ENCODE measurements at regions not wholly inside any gene's neighbourhood (a gene's known extent, or its start where the extent isn't known, plus 50 kb on each side); places are given as distances from the start of the nearest gene placed in this dataset.
"Not testable (repeated sequence)": the region's sequence is repeated elsewhere in the genome, so short reads cannot be mapped to it uniquely, and the experiment has no call there.

DNA sequence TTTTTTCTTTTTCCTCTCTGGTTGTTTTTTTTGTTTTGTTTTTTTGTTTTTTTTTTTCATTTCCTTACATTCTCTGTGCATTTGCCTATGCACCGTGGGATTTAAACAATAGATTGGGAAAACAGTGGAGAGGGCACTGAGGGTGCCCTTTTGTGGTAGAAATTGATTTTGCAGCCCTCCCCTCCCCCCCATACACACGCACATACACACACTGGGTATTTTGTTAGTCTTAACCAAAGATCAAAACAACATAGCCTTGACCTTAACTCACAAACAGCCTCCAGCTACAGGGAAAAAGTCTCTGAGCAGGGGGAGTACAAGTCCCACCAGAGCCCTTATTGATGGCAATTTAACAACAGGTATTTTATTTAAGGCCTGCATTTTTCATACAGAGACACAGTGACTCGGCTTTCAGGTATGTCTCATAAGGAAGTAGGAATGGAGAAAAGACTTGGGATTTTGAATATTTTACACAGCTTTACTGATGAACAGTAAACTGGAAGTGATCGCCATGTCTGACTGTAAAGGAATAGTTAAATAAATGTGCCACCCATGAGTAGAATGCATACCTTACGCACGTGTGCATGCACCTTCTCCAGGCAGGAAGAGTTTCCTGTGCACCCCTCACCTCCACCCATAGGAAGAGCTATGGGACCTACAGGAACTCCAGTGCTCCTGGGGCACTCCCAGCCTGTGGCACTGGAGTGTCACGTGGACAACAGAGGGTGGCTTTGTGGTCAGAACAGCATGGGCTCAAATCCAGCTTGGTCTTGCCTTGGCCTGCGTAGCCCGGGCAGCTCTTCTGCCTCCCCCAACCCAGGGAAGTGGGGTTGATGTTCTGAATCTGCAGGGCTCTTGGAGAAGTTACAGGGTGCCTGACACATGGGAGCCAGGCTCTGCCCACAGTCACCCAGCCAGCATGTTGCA lies 266.4 kb downstream of the ANAPC1 start:
- no peak for DNase-seq (ENCODE audit: low read depth)

- DNase-seq (ENCODE audit: low read depth), result peak; percentile 39
Measured at GRCh38 chr2:111618226-111618977, 265.6 kb downstream of the ANAPC1 start.

- no peak for DNase-seq (ENCODE audit: low read depth)
Measured at GRCh38 chr2:111618978-111619902, 264.8 kb downstream of the ANAPC1 start.

- DNase-seq (ENCODE audit: low read depth), result no peak
Measured at GRCh38 chr2:111620281-111620680, 263.7 kb downstream of the ANAPC1 start.

DNA sequence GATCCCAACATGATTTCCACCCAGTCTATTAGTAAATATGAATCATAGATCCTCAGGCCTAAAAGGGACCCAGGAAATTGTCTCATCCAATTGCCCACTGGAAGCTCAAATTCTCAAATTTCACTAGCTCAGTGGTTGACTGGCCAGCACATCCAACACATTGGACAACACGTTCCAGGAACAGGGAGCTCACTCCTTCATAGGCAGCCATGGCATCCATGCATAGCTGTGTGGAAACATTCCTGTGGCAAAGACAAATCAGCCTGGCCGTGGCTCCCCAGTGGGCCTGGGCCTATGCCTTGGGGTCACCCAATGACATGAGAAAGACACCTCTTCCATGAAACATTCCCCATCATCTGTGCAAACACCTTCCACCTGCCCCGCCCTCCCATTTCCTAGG lies 261.1 kb downstream of the ANAPC1 start:
- no peak for DNase-seq (ENCODE audit: low read depth)

GRCh38 chr2:111623380-111623779 lies 260.6 kb downstream of the ANAPC1 start:
- DNase-seq (ENCODE audit: low read depth), result no peak

DNA sequence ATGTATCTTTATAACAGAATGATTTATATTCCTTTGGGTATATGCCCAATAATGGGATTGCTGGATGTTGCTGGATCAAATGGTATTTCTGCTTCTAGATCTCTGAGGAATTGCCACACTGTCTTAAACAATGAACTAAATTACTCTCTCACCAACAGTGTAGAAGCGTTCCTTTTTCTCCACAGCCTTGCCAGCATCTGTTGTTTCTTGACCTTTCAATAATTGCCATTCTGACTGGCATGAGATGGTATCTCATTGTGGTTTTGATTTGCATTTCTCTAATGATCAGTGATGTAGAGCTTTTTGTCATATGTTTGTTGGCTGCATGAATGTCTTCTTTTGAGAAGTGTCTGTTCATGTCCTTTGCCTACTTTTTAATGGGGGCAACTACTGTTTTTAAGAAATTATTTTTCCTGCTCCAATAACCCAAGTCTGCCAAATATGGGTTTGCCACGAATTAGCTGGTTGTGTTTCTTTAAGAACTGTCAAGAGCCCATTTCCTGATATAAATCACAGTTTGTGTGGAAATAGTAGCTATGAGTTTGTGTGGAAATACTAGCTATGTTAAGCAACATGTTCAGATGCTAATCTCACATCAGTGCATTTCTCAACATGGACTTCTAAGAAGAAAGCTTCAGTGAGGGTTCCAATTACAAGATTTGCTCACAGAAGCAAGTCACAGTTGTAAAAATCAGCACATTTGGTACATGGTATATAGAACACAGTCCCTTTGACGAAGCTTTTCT lies 259.4 kb downstream of the ANAPC1 start:
- no peak for DNase-seq (ENCODE audit: low read depth)

GRCh38 chr2:111625157-111625537 lies 258.8 kb downstream of the ANAPC1 start:
- not testable (repeated sequence) for DNase-seq (ENCODE audit: low read depth)

- DNase-seq (ENCODE audit: low read depth), result no peak
Measured at GRCh38 chr2:111626037-111626864, 257.7 kb downstream of the ANAPC1 start.

- no peak for DNase-seq (ENCODE audit: low read depth)
Measured at GRCh38 chr2:111626865-111627163, 257.2 kb downstream of the ANAPC1 start.

- no peak for DNase-seq (ENCODE audit: low read depth)
Measured at GRCh38 chr2:111627256-111627655, 256.7 kb downstream of the ANAPC1 start.

GRCh38 chr2:111628221-111628620 lies 255.8 kb downstream of the ANAPC1 start:
- DNase-seq (ENCODE audit: low read depth), result no peak

DNA sequence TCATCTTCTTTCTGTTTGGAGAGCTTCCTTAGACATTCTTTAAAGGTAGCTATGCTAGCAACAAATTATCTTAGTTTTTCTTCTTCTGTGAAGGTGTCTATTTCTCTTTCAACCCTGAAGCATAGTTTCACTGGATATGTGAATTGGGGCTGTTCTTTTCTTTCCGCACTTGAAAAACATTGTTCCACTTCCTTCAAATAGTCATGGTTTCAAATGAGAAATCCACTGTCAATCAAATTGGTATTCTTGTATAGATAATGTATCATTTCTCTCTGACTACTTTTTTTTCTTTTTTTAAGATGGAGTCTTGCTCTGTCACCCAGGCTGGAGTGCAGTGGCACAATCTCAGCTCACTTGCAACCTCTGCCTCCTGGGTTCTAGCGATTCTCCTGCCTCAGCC lies 254.0 kb downstream of the ANAPC1 start:
- DNase-seq (ENCODE audit: low read depth), result no peak

GRCh38 chr2:111632661-111633060 lies 251.3 kb downstream of the ANAPC1 start:
- no peak for DNase-seq (ENCODE audit: low read depth)

DNA sequence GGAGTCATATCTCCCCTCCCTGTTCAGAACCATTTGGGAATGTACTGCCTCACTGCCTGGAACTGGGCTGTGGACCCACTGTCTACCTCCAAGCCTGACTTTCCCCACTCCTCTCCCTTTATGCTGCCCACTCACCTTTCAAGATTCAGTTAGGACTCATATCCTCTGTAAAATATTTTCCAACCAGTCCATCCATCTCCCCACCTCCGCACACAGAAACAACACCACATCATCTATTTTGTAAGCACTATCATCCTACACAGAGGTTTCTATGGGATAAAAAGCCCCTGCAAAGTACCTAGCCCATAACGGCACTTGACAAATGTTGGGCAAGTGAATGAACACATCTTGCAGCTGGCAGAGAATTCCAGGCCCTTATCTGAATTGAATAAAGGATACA lies 250.8 kb downstream of the ANAPC1 start:
- no peak for DNase-seq (ENCODE audit: low read depth)

DNA sequence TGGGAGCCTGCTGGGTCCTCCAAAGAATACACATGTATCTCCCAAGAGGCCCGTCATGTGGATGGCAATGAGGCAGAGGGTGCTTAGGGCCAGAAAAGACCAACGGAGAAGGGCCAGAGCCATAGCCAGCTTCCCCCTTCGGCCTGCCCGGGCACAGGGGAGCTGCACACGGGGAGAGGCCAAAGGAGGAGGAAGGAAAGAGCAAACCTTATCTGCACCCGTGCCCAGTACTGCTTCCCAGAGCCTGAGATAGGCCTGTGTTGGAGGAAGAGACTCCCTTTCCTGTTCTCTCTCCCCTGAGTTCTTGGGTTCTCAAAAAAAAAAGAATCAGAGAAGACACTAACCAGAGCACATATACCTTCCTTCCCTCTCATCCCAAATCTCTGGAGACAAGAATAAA lies 250.3 kb downstream of the ANAPC1 start:
- DNase-seq (ENCODE audit: low read depth), result no peak

DNA sequence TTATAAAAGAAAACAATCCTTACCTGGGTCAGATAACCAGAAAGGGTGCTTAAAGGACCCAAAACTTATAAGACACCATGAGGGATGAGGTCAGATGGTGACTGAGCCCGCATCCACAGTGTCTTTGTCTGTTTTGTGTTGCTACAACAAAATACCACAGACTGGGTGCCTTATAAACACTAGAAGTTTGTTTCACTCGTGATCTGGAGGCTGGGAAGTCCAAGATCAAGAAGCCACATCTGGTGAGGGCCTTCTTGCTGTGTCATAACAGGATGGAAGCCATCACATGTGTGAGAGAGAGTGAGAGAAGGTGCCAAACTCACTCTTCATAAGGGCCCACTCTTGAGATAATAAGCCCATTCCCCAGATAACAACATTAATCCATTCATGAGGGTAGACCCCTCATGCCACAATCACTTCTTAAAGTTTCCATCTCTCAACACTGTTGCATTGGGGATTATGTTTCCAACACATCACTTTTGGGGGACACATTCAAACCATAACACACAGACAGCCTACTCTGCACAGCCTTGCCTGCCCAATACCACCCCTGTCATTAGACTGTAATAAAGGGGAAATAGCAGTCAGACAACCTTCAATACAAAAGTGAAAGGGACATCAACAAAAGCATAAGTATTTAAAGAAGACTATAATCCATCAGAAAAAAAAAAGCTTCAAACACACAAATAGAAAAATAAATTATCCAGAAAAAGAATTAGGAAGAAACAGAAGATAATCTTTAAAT lies 249.8 kb downstream of the ANAPC1 start:
- DNase-seq (ENCODE audit: low read depth), result no peak

GRCh38 chr2:111634995-111635538 lies 248.9 kb downstream of the ANAPC1 start:
- no peak for DNase-seq (ENCODE audit: low read depth)

DNA sequence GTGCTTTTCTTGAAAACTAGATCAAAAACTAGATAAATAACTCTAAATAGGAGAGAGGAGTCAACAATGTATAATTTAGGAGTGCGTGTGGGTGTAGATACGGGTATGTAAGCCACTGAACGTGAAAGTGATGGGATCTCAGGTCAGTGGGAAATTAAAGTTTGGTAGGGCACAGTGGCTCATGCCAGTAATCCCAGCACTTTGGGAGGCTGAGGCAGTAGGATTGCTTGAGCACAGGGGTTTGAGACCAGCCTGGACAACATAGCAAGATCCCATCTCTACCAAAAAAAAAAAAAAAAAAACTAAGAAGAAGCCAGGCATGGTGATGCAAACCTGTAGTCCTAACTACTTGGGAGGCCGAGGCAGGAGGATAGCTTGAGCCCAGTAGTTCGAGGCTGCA lies 247.1 kb downstream of the ANAPC1 start:
- no peak for DNase-seq (ENCODE audit: low read depth)
